Mammary epithelial cell (primary cell): ENCODE measurements at regions not wholly inside any gene's neighbourhood (a gene's known extent, or its start where the extent isn't known, plus 50 kb on each side); places are given as distances from the start of the nearest gene placed in this dataset.

Experiments used
- EZH2 ChIP-seq: IDR thresholded peaks from 2 replicates; pipeline ENCODE4 v1.6.1; 2012; ENCODE audit warnings: low read length, inconsistent platforms, borderline replicate concordance
- TF ChIP-seq, protein P1 (sequence below), 2 donors: IDR thresholded peaks in 1 of 2; conservative IDR thresholded peaks in 1 of 2; 2 replicates each; pipeline ENCODE4 v1.5.1; 2011 to 2012; ENCODE audit warnings: inconsistent platforms in 2 of 2, low read length in 2 of 2, mild to moderate bottlenecking in 2 of 2, control low read depth in 1 of 2, low read depth in 1 of 2; ENCODE audit not compliant: insufficient read depth in 1 of 2; ENCODE audit errors: extremely low read depth in 1 of 2

DNA sequence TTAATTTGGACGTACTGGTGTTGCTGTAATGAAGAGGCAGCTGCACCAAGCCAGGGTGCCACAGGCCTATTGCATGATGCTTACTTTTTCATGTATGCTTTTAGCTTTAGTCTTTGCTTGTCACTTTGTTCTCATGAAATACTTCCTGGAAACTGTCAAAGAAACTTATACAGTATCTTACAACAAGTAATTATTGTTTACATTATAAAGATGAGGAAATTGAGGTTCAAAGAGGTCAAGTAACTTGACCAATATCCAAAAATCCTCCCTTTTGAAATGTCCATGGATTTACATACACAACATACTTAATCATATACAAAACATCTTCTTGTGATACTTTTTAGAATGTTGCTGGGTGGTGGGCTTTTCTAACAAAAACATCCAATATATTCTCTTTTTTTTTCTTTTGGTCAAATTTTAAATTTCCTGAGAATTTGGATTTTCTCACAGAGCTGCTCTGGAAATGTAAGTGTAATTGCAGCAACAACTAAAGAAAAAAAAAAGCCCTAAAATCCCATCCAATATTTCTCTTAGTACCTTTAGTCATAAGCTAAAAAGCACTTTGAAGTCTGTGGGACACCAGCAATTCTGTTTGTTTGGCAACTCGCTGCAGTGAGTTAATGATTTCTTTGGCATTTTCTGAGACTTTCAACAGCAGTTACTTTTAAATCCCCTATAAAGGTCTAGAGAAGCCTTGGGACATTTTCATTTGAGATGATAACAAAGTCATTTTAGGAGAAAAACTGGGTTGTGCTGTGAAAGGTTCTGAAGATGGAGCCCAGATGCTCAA is 500.6 kb upstream of the IGFBP3 start:
- TF ChIP-seq, protein P1, sequence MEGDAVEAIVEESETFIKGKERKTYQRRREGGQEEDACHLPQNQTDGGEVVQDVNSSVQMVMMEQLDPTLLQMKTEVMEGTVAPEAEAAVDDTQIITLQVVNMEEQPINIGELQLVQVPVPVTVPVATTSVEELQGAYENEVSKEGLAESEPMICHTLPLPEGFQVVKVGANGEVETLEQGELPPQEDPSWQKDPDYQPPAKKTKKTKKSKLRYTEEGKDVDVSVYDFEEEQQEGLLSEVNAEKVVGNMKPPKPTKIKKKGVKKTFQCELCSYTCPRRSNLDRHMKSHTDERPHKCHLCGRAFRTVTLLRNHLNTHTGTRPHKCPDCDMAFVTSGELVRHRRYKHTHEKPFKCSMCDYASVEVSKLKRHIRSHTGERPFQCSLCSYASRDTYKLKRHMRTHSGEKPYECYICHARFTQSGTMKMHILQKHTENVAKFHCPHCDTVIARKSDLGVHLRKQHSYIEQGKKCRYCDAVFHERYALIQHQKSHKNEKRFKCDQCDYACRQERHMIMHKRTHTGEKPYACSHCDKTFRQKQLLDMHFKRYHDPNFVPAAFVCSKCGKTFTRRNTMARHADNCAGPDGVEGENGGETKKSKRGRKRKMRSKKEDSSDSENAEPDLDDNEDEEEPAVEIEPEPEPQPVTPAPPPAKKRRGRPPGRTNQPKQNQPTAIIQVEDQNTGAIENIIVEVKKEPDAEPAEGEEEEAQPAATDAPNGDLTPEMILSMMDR (conservative IDR thresholded peaks at IDR 0.05 in 1 of 2, IDR thresholded peaks at IDR 0.05 in 1 of 2; ENCODE audit: extremely low read depth in 1 of 2, insufficient read depth in 1 of 2, low read depth in 1 of 2, low read length in 2 of 2) = no peak
- no peak for TF ChIP-seq EZH2
